Head of caudate nucleus (tissue), 42 donors: ENCODE measurements at regions not wholly inside any gene's neighbourhood (a gene's known extent, or its start where the extent isn't known, plus 50 kb on each side); places are given as distances from the start of the nearest gene placed in this dataset.

Experiments used
- DNase-seq, 42 donors: peaks; one replicate each; pipeline versions ENCODE4 v3.0.0 to v3.0.0-alpha.2; 2020 to 2021; ENCODE audit warnings: mixed read lengths in 7 of 42
- intact Hi-C: fragments of 100-400 bp; cut with DNase I; formaldehyde crosslinking; loops from one replicate; pipeline ENCODE4 v1.15.0; 2022

- intact Hi-C loops = no loop called here
- DNase-seq = no peak
Measured at GRCh38 chr10:131474416-131474815, 162.9 kb upstream of the TCERG1L start.

- no peak for DNase-seq
- intact Hi-C loops = no loop called here
Measured at GRCh38 chr10:131475043-131475442, 163.5 kb upstream of the TCERG1L start.

- DNase-seq = no peak
- intact Hi-C loops = no loop called here
Measured at GRCh38 chr10:131475803-131476202, 164.3 kb upstream of the TCERG1L start.

- DNase-seq = no peak
- intact Hi-C loops = no loop called here
Measured at GRCh38 chr10:131477457-131478121, 166.1 kb upstream of the TCERG1L start.

- intact Hi-C loops = no loop called here
- no peak for DNase-seq
Measured at GRCh38 chr10:131478377-131478989, 167.0 kb upstream of the TCERG1L start.

- DNase-seq = no peak
- intact Hi-C loops = no loop called here
Measured at GRCh38 chr10:131480066-131480465, 168.5 kb upstream of the TCERG1L start.

GRCh38 chr10:131480861-131481260 lies 169.3 kb upstream of the TCERG1L start:
- no peak for DNase-seq
- intact Hi-C loops = no loop called here

- intact Hi-C loops = no loop called here
Measured at GRCh38 chr10:131485732-131486131, 174.2 kb upstream of the TCERG1L start.

GRCh38 chr10:131487822-131488221 lies 176.3 kb upstream of the TCERG1L start:
- no peak for DNase-seq
- intact Hi-C loops = no loop called here

More at GRCh38 chr10:131485732-131486131, 174.2 kb upstream of the TCERG1L start:
- no peak for DNase-seq

GRCh38 chr10:131490991-131491594 lies 179.6 kb upstream of the TCERG1L start:
- intact Hi-C loops = no loop called here
- DNase-seq = no peak

GRCh38 chr10:131492211-131492857 lies 180.8 kb upstream of the TCERG1L start:
- DNase-seq = no peak
- intact Hi-C loops = no loop called here

GRCh38 chr10:131493432-131493831 lies 181.9 kb upstream of the TCERG1L start:
- intact Hi-C loops = no loop called here
- no peak for DNase-seq

- intact Hi-C loops = no loop called here
- DNase-seq = no peak
Measured at GRCh38 chr10:131494451-131494850, 182.9 kb upstream of the TCERG1L start.

GRCh38 chr10:131495224-131495623 lies 183.7 kb upstream of the TCERG1L start:
- DNase-seq = no peak
- intact Hi-C loops = no loop called here

GRCh38 chr10:131495892-131496291 lies 184.4 kb upstream of the TCERG1L start:
- intact Hi-C loops = no loop called here
- DNase-seq = peak in 1 of 42 donors; percentile 9

GRCh38 chr10:131496351-131497052 lies 185.0 kb upstream of the TCERG1L start:
- DNase-seq = no peak
- intact Hi-C loops = no loop called here

GRCh38 chr10:131499566-131499965 lies 188.0 kb upstream of the TCERG1L start:
- intact Hi-C loops = no loop called here
- DNase-seq = no peak

GRCh38 chr10:131500181-131500580 lies 188.7 kb upstream of the TCERG1L start:
- DNase-seq = no peak
- intact Hi-C loops = no loop called here

GRCh38 chr10:131500892-131501291 lies 189.4 kb upstream of the TCERG1L start:
- intact Hi-C loops = no loop called here
- DNase-seq = no peak

GRCh38 chr10:131503992-131504391 lies 192.5 kb upstream of the TCERG1L start:
- DNase-seq = no peak
- intact Hi-C loops = no loop called here
